NCI-H187 (cell line): ENCODE measurements at regions not wholly inside any gene's neighbourhood (a gene's known extent, or its start where the extent isn't known, plus 50 kb on each side); places are given as distances from the start of the nearest gene placed in this dataset.

Experiments
- DNase-seq, 2 experiments: peaks; one replicate each; lab custom pipeline; 2025; lab: John Stamatoyannopoulos, UW

- no peak for DNase-seq
These were observed 551.6 kb upstream of the CITED2 start for GRCh38 chr6:139925894-139926641.

GRCh38 chr6:139923964-139924475 lies 549.6 kb upstream of the CITED2 start:
- no peak for DNase-seq

GRCh38 chr6:139922236-139922635 lies 547.8 kb upstream of the CITED2 start:
- DNase-seq: no peak

GRCh38 chr6:139920776-139921100 lies 546.3 kb upstream of the CITED2 start:
- DNase-seq: no peak

- no peak for DNase-seq
These were observed 545.8 kb upstream of the CITED2 start for GRCh38 chr6:139920027-139920775.

GRCh38 chr6:139919107-139920026 lies 544.9 kb upstream of the CITED2 start:
- no peak for DNase-seq

- DNase-seq: no peak
These were observed 543.6 kb upstream of the CITED2 start for GRCh38 chr6:139917951-139918630.

- no peak for DNase-seq
These were observed 540.5 kb upstream of the CITED2 start for GRCh38 chr6:139914910-139915309.

GRCh38 chr6:139912735-139913400 lies 538.4 kb upstream of the CITED2 start:
- DNase-seq: no peak

- DNase-seq: no peak
These were observed 535.5 kb upstream of the CITED2 start for GRCh38 chr6:139909992-139910391.

- no peak for DNase-seq
These were observed 531.1 kb upstream of the CITED2 start for GRCh38 chr6:139905404-139906052.

GRCh38 chr6:139904568-139904967 lies 530.1 kb upstream of the CITED2 start:
- no peak for DNase-seq

GRCh38 chr6:139904158-139904533 lies 529.7 kb upstream of the CITED2 start:
- no peak for DNase-seq

- no peak for DNase-seq
These were observed 529.1 kb upstream of the CITED2 start for GRCh38 chr6:139903411-139904157.

GRCh38 chr6:139895205-139895793 lies 520.9 kb upstream of the CITED2 start:
- no peak for DNase-seq

- DNase-seq: no peak
These were observed 519.8 kb upstream of the CITED2 start for GRCh38 chr6:139894271-139894670.

- no peak for DNase-seq
These were observed 517.0 kb upstream of the CITED2 start for GRCh38 chr6:139891471-139891870.

- DNase-seq: no peak
These were observed 514.3 kb upstream of the CITED2 start for GRCh38 chr6:139888681-139889122.

GRCh38 chr6:139887275-139887674 lies 512.8 kb upstream of the CITED2 start:
- no peak for DNase-seq
